ENCODE measurements at regions not wholly inside any gene's neighbourhood (a gene's known extent, or its start where the extent isn't known, plus 50 kb on each side); places are given as distances from the start of the nearest gene placed in this dataset.

DNA sequence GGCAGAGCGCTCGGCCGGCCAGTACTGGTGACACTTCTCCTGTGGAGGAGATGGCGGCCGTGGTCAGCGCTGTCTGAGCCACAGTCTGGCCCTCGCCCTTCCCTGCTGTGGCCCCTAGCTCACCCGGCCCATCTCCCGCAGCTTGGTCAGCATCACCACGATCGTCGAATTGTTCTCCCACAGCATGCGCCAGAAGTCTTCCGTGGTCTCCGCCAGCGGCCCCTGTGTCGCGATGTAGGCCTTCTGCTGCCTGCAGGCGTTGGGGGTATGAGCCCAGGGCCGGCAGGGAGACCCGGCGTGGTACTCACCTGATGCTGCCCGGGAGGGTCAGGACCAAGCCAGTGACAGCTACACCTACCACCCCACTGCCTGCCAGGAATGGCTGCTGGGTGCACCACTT lies 130.1 kb downstream of the PTPRS start:
- no peak for DNase-seq
- H3K4me3 ChIP-seq (ENCODE audit: low read depth, low read length) = no peak overlapping the region
- no peaks in the 10 kb centered on the region for H3K4me1 ChIP-seq
- no peaks in the 10 kb centered on the region for H3K27me3 ChIP-seq
- no peaks in the 10 kb centered on the region for H3K9me3 ChIP-seq
- TF ChIP-seq, protein P1, sequence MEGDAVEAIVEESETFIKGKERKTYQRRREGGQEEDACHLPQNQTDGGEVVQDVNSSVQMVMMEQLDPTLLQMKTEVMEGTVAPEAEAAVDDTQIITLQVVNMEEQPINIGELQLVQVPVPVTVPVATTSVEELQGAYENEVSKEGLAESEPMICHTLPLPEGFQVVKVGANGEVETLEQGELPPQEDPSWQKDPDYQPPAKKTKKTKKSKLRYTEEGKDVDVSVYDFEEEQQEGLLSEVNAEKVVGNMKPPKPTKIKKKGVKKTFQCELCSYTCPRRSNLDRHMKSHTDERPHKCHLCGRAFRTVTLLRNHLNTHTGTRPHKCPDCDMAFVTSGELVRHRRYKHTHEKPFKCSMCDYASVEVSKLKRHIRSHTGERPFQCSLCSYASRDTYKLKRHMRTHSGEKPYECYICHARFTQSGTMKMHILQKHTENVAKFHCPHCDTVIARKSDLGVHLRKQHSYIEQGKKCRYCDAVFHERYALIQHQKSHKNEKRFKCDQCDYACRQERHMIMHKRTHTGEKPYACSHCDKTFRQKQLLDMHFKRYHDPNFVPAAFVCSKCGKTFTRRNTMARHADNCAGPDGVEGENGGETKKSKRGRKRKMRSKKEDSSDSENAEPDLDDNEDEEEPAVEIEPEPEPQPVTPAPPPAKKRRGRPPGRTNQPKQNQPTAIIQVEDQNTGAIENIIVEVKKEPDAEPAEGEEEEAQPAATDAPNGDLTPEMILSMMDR (IDR thresholded peaks at IDR 0.05; ENCODE audit: low read depth, low read length) = no peak
- peaks cover 83% of the 10 kb centered on the region for H3K36me3 ChIP-seq

DNA sequence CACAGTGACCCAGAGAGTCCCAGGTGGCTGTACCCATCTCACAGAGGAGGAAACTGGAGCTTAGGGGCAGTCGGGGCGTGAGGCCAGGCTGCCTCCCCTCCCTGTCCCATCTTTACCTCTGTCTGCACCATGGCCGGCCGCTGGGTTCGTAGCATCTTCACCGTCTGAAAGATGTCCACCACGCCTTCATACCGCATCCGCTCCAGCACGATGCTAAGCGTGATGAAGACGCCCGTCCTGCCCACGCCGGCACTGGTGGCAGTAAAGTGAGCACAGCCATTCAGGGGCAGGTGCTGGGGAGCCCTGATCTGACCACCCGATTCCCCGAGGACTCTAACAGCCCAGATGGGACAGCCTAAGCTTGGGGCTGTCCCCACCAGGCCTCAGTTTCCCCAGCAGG lies 132.8 kb downstream of the PTPRS start:
- Histone ChIP-seq H3K27me3 (no peaks in the 10 kb centered on the region), H3K4me3 (ENCODE audit: low read depth, low read length) (no peak overlapping the region), H3K36me3 (peaks cover 60% of the 10 kb centered on the region), H3K4me1 (no peaks in the 10 kb centered on the region), H3K9me3 (no peaks in the 10 kb centered on the region)
- DNase-seq = no peak
- TF ChIP-seq, protein P1 (IDR thresholded peaks at IDR 0.05; ENCODE audit: low read depth, low read length) = no peak

DNA sequence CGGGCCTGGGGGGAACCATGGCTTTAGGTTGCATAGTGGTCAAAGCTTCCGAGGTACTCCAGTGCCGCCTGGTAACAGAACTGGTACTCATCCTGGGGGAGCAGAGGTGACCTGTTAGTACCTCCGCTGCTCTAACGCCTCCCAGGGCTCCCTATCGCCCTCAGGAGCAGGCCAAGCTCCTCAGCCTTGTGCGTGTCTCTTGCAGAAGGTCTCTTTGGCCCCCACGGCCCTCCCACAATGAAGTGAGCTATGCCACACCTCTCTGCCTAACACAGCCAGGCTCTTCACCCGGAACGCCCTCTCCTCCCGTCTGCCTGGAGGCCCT lies 133.9 kb downstream of the PTPRS start:
- Histone ChIP-seq H3K9me3 (no peaks in the 10 kb centered on the region), H3K36me3 (peaks cover 51% of the 10 kb centered on the region), H3K4me1 (no peaks in the 10 kb centered on the region), H3K4me3 (ENCODE audit: low read depth, low read length) (no peak overlapping the region), H3K27me3 (no peaks in the 10 kb centered on the region)
- TF ChIP-seq, protein P1 (IDR thresholded peaks at IDR 0.05; ENCODE audit: low read depth, low read length) = no peak
- no peak for DNase-seq

DNA sequence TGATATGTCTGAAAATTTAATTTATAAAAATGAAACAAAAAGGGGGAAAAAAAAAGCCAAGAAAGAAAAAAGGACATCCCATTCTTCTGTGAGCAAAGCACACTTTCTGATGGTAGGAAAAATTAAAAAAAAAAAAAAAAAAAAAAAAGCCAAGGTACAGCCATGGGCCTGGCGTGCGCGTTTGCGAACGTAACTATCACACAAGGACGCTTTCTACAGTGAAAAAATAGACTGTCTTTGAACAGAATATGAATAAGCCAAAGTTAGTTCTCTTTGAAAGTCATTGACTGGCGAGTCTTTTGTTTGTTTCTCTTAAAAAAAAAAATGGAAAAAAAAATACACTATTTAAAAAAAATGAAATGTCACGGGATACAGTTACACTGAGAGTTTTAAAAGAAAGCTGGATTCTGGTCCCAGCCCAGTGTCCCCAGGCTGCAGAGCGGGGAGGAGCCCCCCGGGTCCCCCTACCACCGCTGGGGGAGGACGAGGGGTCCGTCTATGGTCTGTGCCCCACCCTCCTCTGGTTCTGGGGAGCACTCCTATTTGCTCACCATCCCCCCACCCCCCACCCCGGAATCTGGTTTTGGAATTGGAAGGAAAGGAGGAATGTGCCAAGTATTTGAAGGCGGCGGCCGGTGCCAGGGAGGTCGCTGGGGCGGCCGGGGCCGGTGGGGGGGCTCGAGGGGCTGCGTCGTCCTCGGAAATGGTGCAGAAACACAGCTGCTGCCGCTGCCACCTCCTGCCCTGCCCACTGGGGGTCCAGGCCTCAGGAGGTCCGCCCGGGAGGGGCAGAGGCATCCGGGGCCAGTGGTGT lies 134.5 kb downstream of the PTPRS start:
- TF ChIP-seq, protein P1 (IDR thresholded peaks at IDR 0.05; ENCODE audit: low read depth, low read length) = no peak
- H3K9me3 ChIP-seq = no peaks in the 10 kb centered on the region
- no peak for DNase-seq
- H3K4me3 ChIP-seq (ENCODE audit: low read depth, low read length) = no peak overlapping the region
- peaks cover 45% of the 10 kb centered on the region for H3K36me3 ChIP-seq
- no peaks in the 10 kb centered on the region for H3K27me3 ChIP-seq
- H3K4me1 ChIP-seq = no peaks in the 10 kb centered on the region

DNA sequence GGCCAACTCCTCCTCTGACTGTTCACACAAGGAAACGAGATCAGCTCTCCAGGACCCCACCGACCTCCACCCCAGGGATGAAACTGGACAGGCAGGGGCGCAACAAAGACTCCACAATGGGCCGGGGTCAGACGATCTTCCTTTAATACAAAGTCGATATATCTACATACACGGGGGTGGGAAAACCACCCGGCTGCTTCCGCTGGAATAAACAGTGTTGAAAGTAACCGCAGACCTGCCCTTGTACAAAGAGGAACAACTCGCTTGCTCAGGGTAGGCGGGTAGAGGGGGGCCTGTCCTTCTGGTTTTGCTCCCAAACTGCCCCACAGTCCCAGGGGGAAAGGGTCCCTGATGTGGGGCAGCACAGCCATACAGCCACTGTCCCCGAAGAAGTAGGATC lies 135.2 kb downstream of the PTPRS start:
- H3K4me3 ChIP-seq (ENCODE audit: low read depth, low read length) = no peak overlapping the region
- H3K36me3 ChIP-seq = peaks cover 38% of the 10 kb centered on the region
- H3K27me3 ChIP-seq = no peaks in the 10 kb centered on the region
- no peaks in the 10 kb centered on the region for H3K9me3 ChIP-seq
- TF ChIP-seq, protein P1 (IDR thresholded peaks at IDR 0.05; ENCODE audit: low read depth, low read length) = no peak
- no peaks in the 10 kb centered on the region for H3K4me1 ChIP-seq
- no peak for DNase-seq

DNA sequence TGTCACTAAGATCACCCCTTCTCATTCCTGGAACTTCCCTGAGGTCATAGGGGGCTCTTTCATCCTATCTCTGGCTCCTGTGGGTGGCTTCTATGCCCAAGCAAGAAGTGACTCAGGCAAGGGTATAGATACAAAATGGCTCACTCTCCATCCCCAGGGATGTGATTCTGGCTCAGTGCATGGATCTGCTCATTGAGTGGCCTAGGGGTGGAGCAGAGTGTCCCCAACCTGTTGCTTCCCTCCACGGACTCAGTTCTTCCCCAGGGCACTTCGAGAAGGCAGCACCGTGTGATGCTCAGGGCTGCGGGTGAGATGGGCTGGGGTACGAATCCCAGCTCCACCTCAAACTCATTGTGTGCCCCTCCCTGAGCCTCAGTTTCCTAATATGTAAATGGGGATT lies 136.4 kb downstream of the PTPRS start:
- no peak overlapping the region for H3K4me3 ChIP-seq (ENCODE audit: low read depth, low read length)
- TF ChIP-seq, protein P1 (IDR thresholded peaks at IDR 0.05; ENCODE audit: low read depth, low read length) = no peak

More for the DNA sequence above, 136.4 kb downstream of the PTPRS start:
- Histone ChIP-seq H3K27me3 (no peaks in the 10 kb centered on the region), H3K4me1 (no peaks in the 10 kb centered on the region), H3K36me3 (peaks cover 26% of the 10 kb centered on the region), H3K9me3 (no peaks in the 10 kb centered on the region)
- DNase-seq = no peak
